ENCODE measurements at regions not wholly inside any gene's neighbourhood (a gene's known extent, or its start where the extent isn't known, plus 50 kb on each side); places are given as distances from the start of the nearest gene placed in this dataset.

- TF ChIP-seq CTCF (IDR thresholded peaks at IDR 0.05; ENCODE audit: insufficient read depth, low read length, poor library complexity, severe bottlenecking) = no peak
- no peak for TF ChIP-seq EZH2phosphoT487 (conservative IDR thresholded peaks at IDR 0.05; ENCODE audit: low read length)
These were observed 328.1 kb downstream of the MYCN start for GRCh38 chr2:16268301-16269000.
